ENCODE measurements at regions not wholly inside any gene's neighbourhood (a gene's known extent, or its start where the extent isn't known, plus 50 kb on each side); places are given as distances from the start of the nearest gene placed in this dataset.
"Not testable (repeated sequence)": the region's sequence is repeated elsewhere in the genome, so short reads cannot be mapped to it uniquely, and the experiment has no call there.

- DNase-seq (ENCODE audit: extremely low read depth in 1 of 11, low read depth in 9 of 11, low spot score in 4 of 11) = no peak
Observed at GRCh38 chr11:21625982-21626381, 566.9 kb upstream of the ANO5 start.

DNA sequence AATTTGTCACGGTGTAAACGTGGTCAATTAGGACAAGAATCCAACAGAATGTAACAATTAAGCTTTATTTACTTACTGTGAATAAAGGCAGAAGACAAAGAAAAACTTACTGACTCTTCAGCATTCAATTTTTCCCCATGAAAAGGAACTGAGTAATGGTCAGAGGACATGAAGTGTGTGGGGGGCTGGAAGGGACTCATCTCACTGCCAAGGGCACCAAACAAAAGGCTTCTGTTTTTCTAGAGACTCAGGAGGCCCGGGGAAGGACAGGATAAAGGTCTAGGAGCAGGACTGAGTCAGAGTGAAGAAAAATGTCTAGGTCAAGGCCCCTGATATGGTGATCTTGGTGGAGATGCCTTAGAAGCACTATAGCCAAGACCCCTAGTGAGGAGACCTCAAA is 564.2 kb upstream of the ANO5 start:
- no peak for DNase-seq (ENCODE audit: extremely low read depth in 1 of 11, low read depth in 9 of 11, low spot score in 4 of 11)

GRCh38 chr11:21630934-21631478 is 561.9 kb upstream of the ANO5 start:
- DNase-seq (ENCODE audit: extremely low read depth in 1 of 11, low read depth in 9 of 11, low spot score in 4 of 11) = no peak

- DNase-seq (ENCODE audit: extremely low read depth in 1 of 11, low read depth in 9 of 11, low spot score in 4 of 11) = no peak
Observed at GRCh38 chr11:21631991-21632390, 560.9 kb upstream of the ANO5 start.

DNA sequence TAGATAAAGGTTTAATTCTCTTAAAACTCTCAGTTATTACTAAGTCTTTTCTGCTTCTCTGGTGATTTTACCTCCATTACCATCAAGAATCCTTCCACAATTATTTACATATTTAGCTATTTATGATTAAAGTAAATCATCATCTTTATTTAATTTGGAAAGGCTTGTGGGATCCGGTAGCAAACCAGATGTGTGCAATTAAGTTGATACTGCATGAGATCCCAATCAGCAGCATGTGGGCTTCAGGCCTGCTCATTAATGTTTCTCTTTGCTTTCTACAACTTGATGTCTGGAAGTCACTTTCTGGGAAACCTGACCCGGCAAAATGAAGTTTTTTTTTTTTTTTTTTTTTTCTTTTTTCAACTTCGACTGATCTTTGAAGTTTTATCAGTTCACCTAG is 558.4 kb upstream of the ANO5 start:
- DNase-seq (ENCODE audit: extremely low read depth in 1 of 11, low read depth in 9 of 11, low spot score in 4 of 11) = no peak

DNA sequence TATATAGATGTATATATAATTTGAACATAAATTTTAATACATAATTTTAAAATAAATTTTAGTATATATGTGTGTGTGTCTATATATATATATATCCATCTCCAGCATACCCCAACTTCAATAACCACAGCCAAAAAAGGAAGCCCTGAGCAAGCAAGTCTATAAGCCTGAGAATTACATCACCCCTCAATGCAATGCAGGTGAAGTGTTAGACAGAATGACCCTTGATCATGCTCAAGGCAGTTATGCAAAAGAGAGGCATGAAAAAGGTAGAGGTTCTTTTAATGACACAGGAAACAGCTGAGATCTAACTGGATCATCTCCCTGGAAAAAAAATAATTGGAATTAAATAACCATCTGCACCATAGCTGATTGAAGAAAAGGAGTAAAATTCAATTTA is 557.9 kb upstream of the ANO5 start:
- no peak for DNase-seq (ENCODE audit: extremely low read depth in 1 of 11, low read depth in 9 of 11, low spot score in 4 of 11)

- no peak for DNase-seq (ENCODE audit: extremely low read depth in 1 of 11, low read depth in 9 of 11, low spot score in 4 of 11)
Observed at GRCh38 chr11:21635394-21636145, 557.3 kb upstream of the ANO5 start.

GRCh38 chr11:21636561-21636960 is 556.3 kb upstream of the ANO5 start:
- no peak for DNase-seq (ENCODE audit: extremely low read depth in 1 of 11, low read depth in 9 of 11, low spot score in 4 of 11)

- no peak for DNase-seq (ENCODE audit: extremely low read depth in 1 of 11, low read depth in 9 of 11, low spot score in 4 of 11)
Observed at GRCh38 chr11:21640491-21640890, 552.4 kb upstream of the ANO5 start.

DNA sequence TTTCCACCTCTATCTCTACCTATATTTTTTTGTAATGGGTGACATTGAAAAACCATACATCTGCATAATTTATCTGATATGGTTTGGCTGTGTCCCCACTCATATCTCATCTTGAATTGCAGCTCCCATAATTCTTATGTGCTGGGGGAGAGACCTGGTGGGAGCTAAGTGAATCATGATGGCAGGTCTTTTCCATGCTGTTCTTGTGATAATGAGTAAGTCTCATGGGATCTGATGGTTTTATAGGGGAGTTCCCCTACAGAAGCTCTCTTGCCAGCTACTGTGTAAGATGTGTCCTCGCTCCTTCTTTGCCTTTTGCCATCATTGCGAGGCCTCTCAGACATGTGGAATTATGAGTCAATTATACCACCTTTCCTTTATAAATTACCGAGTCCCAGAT is 551.0 kb upstream of the ANO5 start:
- no peak for DNase-seq (ENCODE audit: extremely low read depth in 1 of 11, low read depth in 9 of 11, low spot score in 4 of 11)

- no peak for DNase-seq (ENCODE audit: extremely low read depth in 1 of 11, low read depth in 9 of 11, low spot score in 4 of 11)
Observed at GRCh38 chr11:21646351-21646750, 546.5 kb upstream of the ANO5 start.

DNA sequence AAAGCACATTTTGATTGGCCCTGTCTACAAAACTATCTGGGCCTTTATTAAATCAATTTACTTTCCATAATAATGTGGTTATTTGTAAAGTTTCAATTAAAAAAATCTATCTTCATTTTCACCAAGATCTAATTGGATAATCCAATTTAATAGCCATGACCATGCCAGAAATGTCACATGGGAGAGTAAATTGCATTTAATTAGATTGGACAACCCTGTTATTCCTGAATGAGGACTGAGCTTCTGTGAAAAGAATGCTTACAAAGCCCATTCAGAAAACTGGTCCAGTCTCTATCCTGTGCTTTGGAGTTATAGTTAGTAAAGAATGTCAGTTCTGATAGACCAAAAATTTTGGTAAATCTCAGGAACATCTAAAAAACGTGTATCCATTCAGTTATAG is 541.9 kb upstream of the ANO5 start:
- no peak for DNase-seq (ENCODE audit: extremely low read depth in 1 of 11, low read depth in 9 of 11, low spot score in 4 of 11)

DNA sequence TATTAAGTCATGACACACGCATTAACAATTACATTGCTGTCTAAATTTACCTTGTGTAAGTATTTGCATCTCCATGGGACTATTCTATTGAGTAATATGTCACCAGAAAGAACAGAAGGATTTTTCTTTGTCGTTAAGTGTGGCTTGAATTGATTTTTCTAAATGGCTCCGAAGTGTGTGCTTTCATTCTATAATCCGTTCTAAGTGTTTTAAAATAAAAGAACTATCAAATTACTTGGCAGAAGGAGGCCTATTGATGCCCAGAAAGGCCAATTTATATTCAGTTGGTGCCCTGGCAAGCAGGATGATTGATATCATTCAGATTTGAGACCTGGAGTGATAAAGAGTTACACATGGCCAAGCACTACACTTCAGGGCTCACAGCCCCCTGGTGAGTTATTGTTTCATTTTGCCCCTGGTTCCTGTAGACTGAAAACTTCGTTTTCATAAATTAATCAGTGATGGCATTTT is 538.9 kb upstream of the ANO5 start:
- no peak for DNase-seq (ENCODE audit: extremely low read depth in 1 of 11, low read depth in 9 of 11, low spot score in 4 of 11)

- DNase-seq (ENCODE audit: extremely low read depth in 1 of 11, low read depth in 9 of 11, low spot score in 4 of 11) = no peak
Observed at GRCh38 chr11:21656065-21656464, 536.8 kb upstream of the ANO5 start.

DNA sequence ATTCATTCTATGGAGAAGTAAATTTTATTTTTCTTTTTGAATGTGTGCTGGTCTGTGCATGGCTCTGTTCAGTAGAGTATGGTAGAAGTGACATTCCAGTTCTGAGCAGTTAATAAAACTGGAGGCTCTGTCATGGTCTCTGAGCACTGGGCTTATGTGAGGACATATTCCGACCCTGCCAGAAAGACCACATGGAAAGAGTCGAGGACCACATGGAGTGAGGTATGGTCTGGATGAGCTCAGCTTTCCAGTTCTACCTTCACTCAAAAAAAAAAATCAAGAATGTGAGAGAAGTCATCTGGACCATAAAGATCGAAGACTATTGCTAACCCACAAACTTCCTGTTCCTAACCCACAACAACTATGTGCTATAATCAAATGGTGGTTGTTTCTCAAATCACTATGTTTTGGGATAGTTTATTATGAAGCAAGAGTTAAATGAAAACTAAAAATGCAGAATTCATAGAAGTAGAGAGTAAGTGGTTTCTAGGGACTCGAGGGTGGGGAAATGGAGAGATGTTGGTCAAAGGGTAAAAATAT is 534.2 kb upstream of the ANO5 start:
- no peak for DNase-seq (ENCODE audit: extremely low read depth in 1 of 11, low read depth in 9 of 11, low spot score in 4 of 11)

DNA sequence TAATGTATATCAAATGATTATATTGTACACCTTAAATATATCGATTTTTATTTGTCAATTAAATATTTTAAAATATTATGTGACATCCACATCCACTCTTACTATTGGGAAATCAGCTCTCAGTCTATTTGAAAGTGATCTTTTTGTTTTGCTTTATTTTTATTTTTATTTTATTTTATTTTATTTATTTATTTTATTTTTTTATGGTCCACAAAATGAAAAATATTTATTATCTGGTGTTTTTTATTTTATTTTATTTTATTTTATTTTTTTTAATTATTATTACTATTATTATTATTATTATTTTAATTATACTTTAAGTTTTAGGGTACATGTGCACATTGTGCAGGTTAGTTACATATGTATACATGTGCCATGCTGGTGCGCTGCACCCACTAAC is 533.5 kb upstream of the ANO5 start:
- not testable (repeated sequence) for DNase-seq (ENCODE audit: extremely low read depth in 1 of 11, low read depth in 9 of 11, low spot score in 4 of 11)

DNA sequence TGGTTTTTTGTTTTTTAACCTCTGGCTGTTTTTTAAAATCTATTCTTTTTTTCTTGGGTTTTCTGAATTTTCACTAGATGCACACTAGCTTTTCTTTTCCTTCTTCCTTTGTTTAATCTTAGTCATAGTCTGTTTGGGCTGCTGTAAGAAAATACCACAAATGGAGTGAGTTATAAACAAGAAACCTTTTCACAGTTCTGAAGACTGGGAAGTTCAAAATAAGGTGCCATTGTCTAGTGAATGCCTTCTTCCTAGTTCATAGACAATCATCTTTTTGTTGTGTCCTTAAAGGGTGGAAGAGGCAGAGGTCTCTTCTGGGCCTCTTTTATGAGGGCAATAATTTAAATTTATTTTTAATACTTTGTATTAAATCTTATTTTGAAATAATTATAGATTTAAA is 532.9 kb upstream of the ANO5 start:
- no peak for DNase-seq (ENCODE audit: extremely low read depth in 1 of 11, low read depth in 9 of 11, low spot score in 4 of 11)

DNA sequence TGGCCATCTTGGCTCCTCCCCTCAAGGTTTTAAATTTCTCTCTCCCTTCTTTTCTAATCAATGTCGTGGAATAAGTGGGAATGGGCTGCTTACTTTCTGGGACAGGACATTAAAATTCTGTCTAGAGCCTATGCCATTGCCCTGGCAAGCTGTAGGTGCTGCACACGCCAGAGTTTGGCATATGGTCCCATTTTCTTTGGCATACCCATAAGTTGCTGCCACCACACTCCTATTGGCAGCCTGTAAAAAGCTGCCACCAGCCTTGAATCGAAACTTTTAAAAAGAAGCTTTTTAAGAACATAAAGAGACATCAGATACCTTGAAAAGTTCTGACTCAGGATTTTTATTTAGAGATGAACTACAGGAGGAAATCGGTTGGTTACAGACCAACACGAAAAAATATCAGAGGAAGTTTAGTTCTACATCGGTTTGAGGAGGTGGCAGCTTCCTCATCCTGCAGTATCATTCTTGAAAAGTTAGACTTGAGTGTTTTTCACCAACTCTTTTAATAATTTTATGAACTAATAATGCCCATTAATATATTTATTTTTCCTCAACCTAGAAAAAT is 517.8 kb upstream of the ANO5 start:
- DNase-seq (ENCODE audit: extremely low read depth in 1 of 11, low read depth in 9 of 11, low spot score in 4 of 11) = no peak

DNA sequence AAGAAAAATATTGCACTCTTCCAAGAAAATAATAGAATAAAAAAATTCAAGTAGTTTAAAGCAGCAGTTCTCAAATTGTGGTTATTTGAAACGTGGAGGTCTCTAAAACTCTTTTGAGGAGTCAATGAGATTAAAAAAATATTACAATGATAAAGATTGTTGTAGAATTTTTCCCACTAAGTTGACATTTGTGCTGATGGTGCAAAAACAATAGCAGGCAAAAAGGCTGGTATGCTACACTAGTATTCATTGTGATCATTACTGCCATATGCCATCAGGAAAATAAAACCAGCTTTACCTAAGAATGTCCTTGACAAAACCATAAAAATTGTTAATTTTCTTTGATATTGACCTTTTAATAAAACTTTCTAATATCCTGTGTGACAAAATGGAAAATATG is 505.2 kb upstream of the ANO5 start:
- DNase-seq (ENCODE audit: extremely low read depth in 1 of 11, low read depth in 9 of 11, low spot score in 4 of 11) = no peak

DNA sequence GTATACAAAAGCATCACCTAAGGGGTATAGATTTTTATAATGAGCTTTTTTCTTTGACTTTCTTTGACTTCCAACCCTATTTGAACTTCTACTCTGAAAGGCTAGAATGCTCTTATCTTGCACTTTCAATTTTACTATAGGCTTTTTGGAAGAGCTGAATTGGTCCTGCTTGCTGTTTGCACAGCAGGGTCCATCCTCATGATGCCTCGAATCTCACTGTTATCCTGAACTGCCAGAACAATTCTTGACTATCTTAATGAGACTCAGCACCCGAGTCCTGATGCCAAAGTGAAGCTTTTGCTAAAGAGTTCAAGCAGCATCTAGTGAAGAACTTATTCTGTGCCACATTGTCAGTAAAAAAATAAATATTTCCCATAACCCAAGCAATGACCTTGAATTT is 488.3 kb upstream of the ANO5 start:
- DNase-seq (ENCODE audit: extremely low read depth in 1 of 11, low read depth in 9 of 11, low spot score in 4 of 11) = no peak
